Smooth muscle cell (in vitro differentiated cells): ENCODE measurements at regions not wholly inside any gene's neighbourhood (a gene's known extent, or its start where the extent isn't known, plus 50 kb on each side); places are given as distances from the start of the nearest gene placed in this dataset.

Source experiments
- DNase-seq: peaks from one replicate; lab custom pipeline; 2025; ENCODE audit not compliant: unreplicated experiment; lab: John Stamatoyannopoulos, UW
- H2AFZ ChIP-seq: fragments of 200-600 bp; sonication (generic); 2 replicates; pipeline ENCODE4 v1.6.0; 2016; ENCODE audit warnings: antibody characterized with exemption, low read depth, mild to moderate bottlenecking
- H3F3A ChIP-seq: fragments of 200-600 bp; sonication (generic); 2 replicates; pipeline ENCODE4 v1.6.0; 2017; ENCODE audit warnings: antibody characterized with exemption, low read depth
- H3K27ac ChIP-seq: fragments of 200-600 bp; sonication (generic); 2 replicates; pipeline ENCODE4 v1.5.1; 2016; ENCODE audit warnings: low read depth, mild to moderate bottlenecking
- H3K27me3 ChIP-seq: fragments of 200-600 bp; sonication (generic); 2 replicates; pipeline ENCODE4 v1.6.1; 2016; ENCODE audit warnings: low read depth, mild to moderate bottlenecking
- H3K36me3 ChIP-seq: fragments of 200-600 bp; sonication (generic); 2 replicates; pipeline ENCODE4 v1.5.1; 2016; ENCODE audit warnings: low read depth
- H3K4me1 ChIP-seq: fragments of 200-600 bp; sonication (generic); 2 replicates; pipeline ENCODE4 v1.5.1; 2016; ENCODE audit warnings: low read depth
- H3K4me2 ChIP-seq: fragments of 200-600 bp; sonication (generic); 2 replicates; pipeline ENCODE4 v1.6.0; 2016; ENCODE audit warnings: mild to moderate bottlenecking
- H3K4me3 ChIP-seq: fragments of 200-600 bp; sonication (generic); 2 replicates; pipeline ENCODE4 v1.5.1; 2016; ENCODE audit warnings: mild to moderate bottlenecking
- H3K79me2 ChIP-seq: fragments of 200-600 bp; sonication (generic); 2 replicates; pipeline ENCODE4 v1.6.0; 2016; ENCODE audit warnings: low read depth, mild to moderate bottlenecking
- H3K9ac ChIP-seq: fragments of 200-600 bp; sonication (generic); 2 replicates; pipeline ENCODE4 v1.6.0; 2016; ENCODE audit warnings: low read depth
- H3K9me3 ChIP-seq: fragments of 200-600 bp; sonication (generic); replicated peaks from 2 replicates; pipeline ENCODE4 v1.5.1; 2016; ENCODE audit warnings: low read depth
- H4K20me1 ChIP-seq: fragments of 200-600 bp; sonication (generic); 2 replicates; pipeline ENCODE4 v1.6.0; 2016; ENCODE audit warnings: low read depth
- CTCF ChIP-seq: fragments of 200-600 bp; sonication (generic); IDR thresholded peaks from 2 replicates; pipeline ENCODE4 v1.5.1; 2017; ENCODE audit warnings: borderline replicate concordance, mild to moderate bottlenecking, antibody characterized with exemption; ENCODE audit not compliant: insufficient read depth, poor library complexity, severe bottlenecking
- WGBS: methylation state at CpG from one replicate; pipeline ENCODE4 v1.1.7; 2016; ENCODE audit warnings: low lambda C conversion rate; 5-methylcytosine and 5-hydroxymethylcytosine counted together

DNA sequence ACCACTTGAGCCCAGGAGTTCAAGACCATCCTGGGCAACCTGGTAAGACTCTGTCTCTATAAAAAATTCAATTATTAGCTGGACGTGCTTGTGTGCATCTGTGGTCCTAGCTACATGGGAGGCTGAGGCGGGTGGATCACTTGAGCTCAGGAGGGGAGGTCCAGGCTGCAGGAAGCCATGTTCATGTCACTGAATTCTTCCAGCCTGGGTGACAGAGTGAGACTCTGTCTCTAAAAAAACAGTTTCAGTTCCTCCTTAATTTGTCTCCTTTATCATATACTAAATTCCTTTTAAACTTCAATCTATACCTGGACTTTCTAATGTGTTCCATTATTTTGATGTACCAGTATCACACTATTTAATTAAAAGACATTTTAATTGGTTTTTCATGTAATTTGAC is 422.2 kb upstream of the TLE4 start:
- no peak overlapping the region for H3K4me2 ChIP-seq
- no peak for DNase-seq
- no peak overlapping the region for H3K9ac ChIP-seq
- H4K20me1 ChIP-seq = no peaks in the 10 kb centered on the region
- H3F3A ChIP-seq = no peaks in the 10 kb centered on the region
- H3K36me3 ChIP-seq = no peaks in the 10 kb centered on the region
- H3K4me3 ChIP-seq = no peak overlapping the region
- no peaks in the 10 kb centered on the region for H3K9me3 ChIP-seq
- WGBS = 97% methylated on average over 2 of the region's 2 CpGs
- no peaks in the 10 kb centered on the region for H3K27me3 ChIP-seq
- no peak overlapping the region for H3K27ac ChIP-seq
- H3K79me2 ChIP-seq = no peaks in the 10 kb centered on the region
- no peak overlapping the region for H2AFZ ChIP-seq
- TF ChIP-seq CTCF = no peak
- H3K4me1 ChIP-seq = no peaks in the 10 kb centered on the region

GRCh38 chr9:79151791-79152190 is 420.0 kb upstream of the TLE4 start:
- Histone ChIP-seq H3F3A (no peaks in the 10 kb centered on the region), H3K9me3 (no peaks in the 10 kb centered on the region), H3K4me3 (no peak overlapping the region), H3K27me3 (no peaks in the 10 kb centered on the region), H3K9ac (no peak overlapping the region), H3K79me2 (no peaks in the 10 kb centered on the region), H3K4me1 (no peaks in the 10 kb centered on the region), H3K4me2 (no peak overlapping the region), H4K20me1 (no peaks in the 10 kb centered on the region), H3K27ac (no peak overlapping the region), H3K36me3 (no peaks in the 10 kb centered on the region), H2AFZ (no peak overlapping the region)
- 87% methylated on average over 3 of the region's 3 CpGs for WGBS
- no peak for DNase-seq
- no peak for TF ChIP-seq CTCF

- no peaks in the 10 kb centered on the region for H3K36me3 ChIP-seq
- no peak overlapping the region for H3K4me3 ChIP-seq
- no peak overlapping the region for H3K27ac ChIP-seq
- WGBS = 74% methylated on average over 2 of the region's 2 CpGs
- no peaks in the 10 kb centered on the region for H3K9me3 ChIP-seq
- no peaks in the 10 kb centered on the region for H3K4me1 ChIP-seq
- H3K9ac ChIP-seq = no peak overlapping the region
- H3K4me2 ChIP-seq = no peak overlapping the region
- no peaks in the 10 kb centered on the region for H4K20me1 ChIP-seq
- no peak overlapping the region for H2AFZ ChIP-seq
- no peaks in the 10 kb centered on the region for H3K79me2 ChIP-seq
- TF ChIP-seq CTCF = no peak
- DNase-seq = no peak
- H3K27me3 ChIP-seq = no peaks in the 10 kb centered on the region
- no peaks in the 10 kb centered on the region for H3F3A ChIP-seq
Measured at GRCh38 chr9:79152306-79152705, 419.5 kb upstream of the TLE4 start.

DNA sequence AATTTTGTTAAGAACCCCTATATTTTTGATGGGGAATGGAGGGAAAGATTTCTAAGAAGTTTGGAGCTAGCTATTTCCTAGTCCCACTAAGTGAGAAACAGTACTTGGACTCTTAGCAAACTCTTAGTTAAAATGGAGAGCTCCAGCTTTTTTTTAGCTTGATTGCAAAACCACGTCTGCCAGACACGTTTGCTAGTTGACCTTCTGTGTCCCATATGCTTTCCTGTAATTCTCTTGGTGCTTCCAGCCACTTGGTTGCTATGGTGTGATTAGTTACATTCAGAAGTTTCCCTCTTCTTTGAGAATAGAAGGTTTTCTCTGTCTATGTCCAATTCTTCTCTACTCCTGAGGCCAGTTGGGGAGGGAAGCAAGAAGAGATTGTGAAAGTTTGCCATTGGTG is 417.0 kb upstream of the TLE4 start:
- H3K27ac ChIP-seq = no peak overlapping the region
- DNase-seq = no peak
- H3K79me2 ChIP-seq = no peaks in the 10 kb centered on the region
- H4K20me1 ChIP-seq = no peaks in the 10 kb centered on the region
- H3K27me3 ChIP-seq = no peaks in the 10 kb centered on the region
- no peaks in the 10 kb centered on the region for H3K36me3 ChIP-seq
- no peak overlapping the region for H3K4me2 ChIP-seq
- TF ChIP-seq CTCF = no peak
- H3F3A ChIP-seq = no peaks in the 10 kb centered on the region
- peak overlapping the region; percentile 2 for H2AFZ ChIP-seq
- H3K9me3 ChIP-seq = no peaks in the 10 kb centered on the region
- H3K9ac ChIP-seq = no peak overlapping the region
- 33% methylated on average over 2 of the region's 2 CpGs for WGBS
- H3K4me1 ChIP-seq = no peaks in the 10 kb centered on the region
- no peak overlapping the region for H3K4me3 ChIP-seq
